ENCODE measurements at regions not wholly inside any gene's neighbourhood (a gene's known extent, or its start where the extent isn't known, plus 50 kb on each side); places are given as distances from the start of the nearest gene placed in this dataset.

DNA sequence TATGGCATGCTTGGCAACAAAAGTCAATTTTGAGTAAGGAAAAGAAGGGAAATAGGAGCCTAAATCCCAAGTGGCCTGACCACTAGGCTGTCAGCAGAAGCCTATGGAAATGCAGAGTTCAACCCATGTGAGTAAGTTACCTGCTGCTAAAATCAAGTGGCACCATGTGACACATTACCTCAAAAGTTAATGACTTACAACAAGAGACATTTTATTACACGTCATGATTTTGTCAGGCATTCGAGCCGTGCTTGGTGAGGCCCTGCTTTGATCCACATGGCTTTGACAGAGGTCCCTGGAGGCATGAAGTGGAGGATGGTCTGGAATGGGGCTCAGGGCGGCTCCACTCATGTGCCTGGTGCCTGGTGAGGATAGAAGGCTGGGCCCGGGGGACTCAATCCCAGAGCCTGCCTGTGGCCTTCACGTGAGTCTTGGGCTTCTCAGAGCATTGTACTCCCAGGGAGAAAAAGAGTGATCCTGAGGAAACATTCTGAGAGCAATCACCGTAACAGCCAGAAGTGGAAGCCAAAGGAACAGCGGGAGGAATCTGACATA, 339.1 kb upstream of the B3GAT1 start:
- intact Hi-C loops (cut with DNase I), result no loop called here
- TF ChIP-seq, protein P1, sequence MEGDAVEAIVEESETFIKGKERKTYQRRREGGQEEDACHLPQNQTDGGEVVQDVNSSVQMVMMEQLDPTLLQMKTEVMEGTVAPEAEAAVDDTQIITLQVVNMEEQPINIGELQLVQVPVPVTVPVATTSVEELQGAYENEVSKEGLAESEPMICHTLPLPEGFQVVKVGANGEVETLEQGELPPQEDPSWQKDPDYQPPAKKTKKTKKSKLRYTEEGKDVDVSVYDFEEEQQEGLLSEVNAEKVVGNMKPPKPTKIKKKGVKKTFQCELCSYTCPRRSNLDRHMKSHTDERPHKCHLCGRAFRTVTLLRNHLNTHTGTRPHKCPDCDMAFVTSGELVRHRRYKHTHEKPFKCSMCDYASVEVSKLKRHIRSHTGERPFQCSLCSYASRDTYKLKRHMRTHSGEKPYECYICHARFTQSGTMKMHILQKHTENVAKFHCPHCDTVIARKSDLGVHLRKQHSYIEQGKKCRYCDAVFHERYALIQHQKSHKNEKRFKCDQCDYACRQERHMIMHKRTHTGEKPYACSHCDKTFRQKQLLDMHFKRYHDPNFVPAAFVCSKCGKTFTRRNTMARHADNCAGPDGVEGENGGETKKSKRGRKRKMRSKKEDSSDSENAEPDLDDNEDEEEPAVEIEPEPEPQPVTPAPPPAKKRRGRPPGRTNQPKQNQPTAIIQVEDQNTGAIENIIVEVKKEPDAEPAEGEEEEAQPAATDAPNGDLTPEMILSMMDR (IDR thresholded peaks at IDR 0.05), result no peak
- TF ChIP-seq POLR2A (IDR thresholded peaks at IDR 0.05), result no peak
- DNase-seq, result peak in 2 of 7 donors; percentile 8 to 21
- Histone ChIP-seq H3K4me3 (no peak overlapping the region), H3K9me3 (replicated peaks in 1 of 3) (no peaks in the 10 kb centered on the region), H3K27ac (no peak overlapping the region), H3K36me3 (replicated peaks in 1 of 2) (no peaks in the 10 kb centered on the region), H3K4me1 (replicated peaks in 1 of 2) (no peaks in the 10 kb centered on the region), H3K27me3 (no peaks in the 10 kb centered on the region)
- WGBS, 4 donors, result 79 to 90% (median 81%) methylated on average over 8 of the region's 8 CpGs

DNA sequence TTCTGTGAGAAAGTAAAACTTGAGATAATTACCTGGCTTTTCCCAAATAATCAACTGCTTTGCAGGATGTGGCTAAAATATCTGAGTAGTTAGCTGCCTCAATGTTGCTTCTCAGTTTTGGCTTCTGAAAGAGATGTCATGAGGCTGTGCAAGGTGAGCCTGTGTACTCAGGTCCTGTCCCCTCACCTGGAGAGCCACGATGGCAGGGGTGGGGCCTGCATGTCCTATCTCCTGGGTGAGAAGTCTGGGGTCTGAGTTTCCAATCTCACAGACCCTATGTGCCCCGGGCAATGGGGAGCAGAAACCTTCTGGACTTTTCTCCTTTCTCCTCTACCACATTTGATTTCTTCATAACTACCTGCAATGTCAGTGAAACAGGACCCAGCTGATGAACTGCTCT, 338.6 kb upstream of the B3GAT1 start:
- intact Hi-C loops (cut with DNase I), result no loop called here
- TF ChIP-seq, protein P1 (IDR thresholded peaks at IDR 0.05), result no peak
- no peak for TF ChIP-seq POLR2A (IDR thresholded peaks at IDR 0.05)
- H3K27ac ChIP-seq, result no peak overlapping the region
- no peak overlapping the region for H3K4me3 ChIP-seq
- peak in 1 of 7 donors; percentile 7 for DNase-seq
- H3K27me3 ChIP-seq, result no peaks in the 10 kb centered on the region
- no peaks in the 10 kb centered on the region for H3K36me3 ChIP-seq (replicated peaks in 1 of 2)
- WGBS, 4 donors, result 71 to 79% (median 75%) methylated on average over 2 of the region's 2 CpGs
- H3K9me3 ChIP-seq (replicated peaks in 1 of 3), result no peaks in the 10 kb centered on the region
- no peaks in the 10 kb centered on the region for H3K4me1 ChIP-seq (replicated peaks in 1 of 2)

DNA sequence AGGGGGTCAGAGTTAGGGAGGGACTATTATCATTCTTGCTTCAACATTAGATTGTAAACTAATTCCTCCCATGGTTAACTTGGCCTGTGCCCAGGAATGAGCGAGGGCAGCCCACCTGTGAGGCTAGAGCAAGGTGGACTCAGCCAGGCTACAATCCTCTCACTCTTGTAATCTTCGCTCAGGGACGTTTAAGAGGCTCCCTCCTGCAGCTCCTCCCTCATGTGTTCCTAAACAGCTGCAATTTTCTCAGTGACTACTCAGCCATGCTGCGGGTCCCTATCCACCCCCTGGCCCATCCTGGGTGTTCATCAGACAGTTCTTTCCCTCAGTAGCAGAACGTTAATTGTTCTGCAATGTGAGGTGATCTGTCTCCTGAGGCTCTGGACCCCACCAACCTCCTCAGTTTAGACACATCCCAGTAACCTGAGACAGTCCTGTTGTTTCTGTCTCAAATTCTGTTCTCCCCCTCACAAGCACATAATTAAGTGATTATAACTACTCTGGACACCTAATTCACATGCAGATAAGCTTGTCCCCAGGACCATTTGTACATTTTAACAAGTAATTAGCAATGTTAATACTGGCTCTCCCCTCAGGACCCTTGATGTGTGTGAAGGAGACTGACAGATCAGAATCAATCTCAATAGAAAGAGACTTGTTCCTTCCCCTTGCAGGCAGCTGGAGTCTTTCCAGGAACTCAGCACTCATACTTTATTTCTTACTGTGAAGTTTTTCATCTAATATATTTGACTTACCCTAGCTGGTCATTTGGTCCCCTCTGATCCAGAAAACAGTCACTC, 337.2 kb upstream of the B3GAT1 start:
- Histone ChIP-seq H3K36me3 (replicated peaks in 1 of 2) (no peaks in the 10 kb centered on the region), H3K4me3 (no peak overlapping the region), H3K27me3 (no peaks in the 10 kb centered on the region), H3K27ac (no peak overlapping the region), H3K9me3 (replicated peaks in 1 of 3) (no peaks in the 10 kb centered on the region), H3K4me1 (replicated peaks in 1 of 2) (no peaks in the 10 kb centered on the region)
- no peak for TF ChIP-seq POLR2A (IDR thresholded peaks at IDR 0.05)
- TF ChIP-seq, protein P1 (IDR thresholded peaks at IDR 0.05), result no peak
- DNase-seq, result peak in 1 of 7 donors; percentile 4
- intact Hi-C loops (cut with DNase I), result no loop called here
- WGBS, 4 donors, result 44 to 53% (median 48%) methylated on average over 5 of the region's 5 CpGs

GRCh38 chr11:134746609-134747008, 334.6 kb upstream of the B3GAT1 start:
- Histone ChIP-seq H3K27ac (no peak overlapping the region), H3K4me1 (replicated peaks in 1 of 2) (no peaks in the 10 kb centered on the region), H3K27me3 (no peaks in the 10 kb centered on the region), H3K9me3 (replicated peaks in 1 of 3) (no peaks in the 10 kb centered on the region), H3K36me3 (replicated peaks in 1 of 2) (no peaks in the 10 kb centered on the region), H3K4me3 (no peak overlapping the region)
- WGBS, 4 donors, result 53 to 70% (median 63%) methylated on average over 2 of the region's 2 CpGs
- TF ChIP-seq, protein P1 (IDR thresholded peaks at IDR 0.05), result no peak
- TF ChIP-seq POLR2A (IDR thresholded peaks at IDR 0.05), result no peak
- no peak for DNase-seq
- intact Hi-C loops (cut with DNase I), result no loop called here

Data from adrenal gland (tissue), 9 donors.